ENCODE measurements at regions not wholly inside any gene's neighbourhood (a gene's known extent, or its start where the extent isn't known, plus 50 kb on each side); places are given as distances from the start of the nearest gene placed in this dataset.

DNA sequence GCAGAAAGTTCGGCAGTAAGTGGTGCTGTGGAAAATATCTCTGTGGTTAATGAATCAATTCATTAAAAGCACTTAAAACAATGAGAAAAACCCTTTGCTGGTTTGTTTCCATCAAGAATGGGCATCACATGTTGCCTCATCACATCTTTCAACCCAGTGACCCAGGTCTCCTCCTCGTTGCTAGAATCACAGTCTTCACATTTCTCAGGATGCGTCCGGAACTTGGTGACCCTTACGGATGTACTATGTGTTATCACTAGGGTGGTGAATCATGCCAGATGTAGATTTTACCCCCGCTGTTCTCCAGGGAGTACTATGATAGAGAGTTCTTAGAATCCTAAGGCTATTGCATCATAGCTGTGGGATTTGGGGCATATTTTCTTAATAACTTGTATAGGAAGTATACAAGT is 217.9 kb upstream of the KLF4 start:
- TF ChIP-seq, protein P1, sequence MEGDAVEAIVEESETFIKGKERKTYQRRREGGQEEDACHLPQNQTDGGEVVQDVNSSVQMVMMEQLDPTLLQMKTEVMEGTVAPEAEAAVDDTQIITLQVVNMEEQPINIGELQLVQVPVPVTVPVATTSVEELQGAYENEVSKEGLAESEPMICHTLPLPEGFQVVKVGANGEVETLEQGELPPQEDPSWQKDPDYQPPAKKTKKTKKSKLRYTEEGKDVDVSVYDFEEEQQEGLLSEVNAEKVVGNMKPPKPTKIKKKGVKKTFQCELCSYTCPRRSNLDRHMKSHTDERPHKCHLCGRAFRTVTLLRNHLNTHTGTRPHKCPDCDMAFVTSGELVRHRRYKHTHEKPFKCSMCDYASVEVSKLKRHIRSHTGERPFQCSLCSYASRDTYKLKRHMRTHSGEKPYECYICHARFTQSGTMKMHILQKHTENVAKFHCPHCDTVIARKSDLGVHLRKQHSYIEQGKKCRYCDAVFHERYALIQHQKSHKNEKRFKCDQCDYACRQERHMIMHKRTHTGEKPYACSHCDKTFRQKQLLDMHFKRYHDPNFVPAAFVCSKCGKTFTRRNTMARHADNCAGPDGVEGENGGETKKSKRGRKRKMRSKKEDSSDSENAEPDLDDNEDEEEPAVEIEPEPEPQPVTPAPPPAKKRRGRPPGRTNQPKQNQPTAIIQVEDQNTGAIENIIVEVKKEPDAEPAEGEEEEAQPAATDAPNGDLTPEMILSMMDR (conservative IDR thresholded peaks at IDR 0.05; ENCODE audit: low read length), result no peak
- TF ChIP-seq EZH2phosphoT487 (IDR thresholded peaks at IDR 0.05; ENCODE audit: borderline replicate concordance), result no peak

All from Loucy (cell line).